ENCODE measurements at regions not wholly inside any gene's neighbourhood (a gene's known extent, or its start where the extent isn't known, plus 50 kb on each side); places are given as distances from the start of the nearest gene placed in this dataset.
"Not testable (repeated sequence)": the region's sequence is repeated elsewhere in the genome, so short reads cannot be mapped to it uniquely, and the experiment has no call there.

DNA sequence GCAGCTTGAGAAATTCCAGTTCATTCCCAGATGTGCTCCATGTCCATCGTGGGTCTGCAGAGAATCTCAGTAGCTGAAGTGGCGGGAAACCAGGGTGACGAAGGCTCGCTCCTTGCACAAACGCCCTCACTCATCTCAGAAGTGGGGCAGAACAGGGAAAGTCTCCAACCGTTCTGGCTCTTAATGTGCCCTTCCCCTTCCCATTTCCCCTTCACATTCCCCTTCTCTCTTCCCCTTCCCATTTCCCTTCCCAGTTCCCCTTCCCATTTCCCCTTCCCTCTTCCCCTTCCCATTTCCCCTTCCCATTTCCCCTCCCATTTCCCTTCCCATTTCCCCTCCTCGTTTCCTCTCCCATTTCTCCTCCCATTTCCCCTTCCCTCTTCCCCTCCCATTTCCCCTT, 108.5 kb downstream of the OLFM1 start:
- TF ChIP-seq EP300, POLR2A (IDR thresholded peaks at IDR 0.05): not testable (repeated sequence)
- TF ChIP-seq, protein P1, sequence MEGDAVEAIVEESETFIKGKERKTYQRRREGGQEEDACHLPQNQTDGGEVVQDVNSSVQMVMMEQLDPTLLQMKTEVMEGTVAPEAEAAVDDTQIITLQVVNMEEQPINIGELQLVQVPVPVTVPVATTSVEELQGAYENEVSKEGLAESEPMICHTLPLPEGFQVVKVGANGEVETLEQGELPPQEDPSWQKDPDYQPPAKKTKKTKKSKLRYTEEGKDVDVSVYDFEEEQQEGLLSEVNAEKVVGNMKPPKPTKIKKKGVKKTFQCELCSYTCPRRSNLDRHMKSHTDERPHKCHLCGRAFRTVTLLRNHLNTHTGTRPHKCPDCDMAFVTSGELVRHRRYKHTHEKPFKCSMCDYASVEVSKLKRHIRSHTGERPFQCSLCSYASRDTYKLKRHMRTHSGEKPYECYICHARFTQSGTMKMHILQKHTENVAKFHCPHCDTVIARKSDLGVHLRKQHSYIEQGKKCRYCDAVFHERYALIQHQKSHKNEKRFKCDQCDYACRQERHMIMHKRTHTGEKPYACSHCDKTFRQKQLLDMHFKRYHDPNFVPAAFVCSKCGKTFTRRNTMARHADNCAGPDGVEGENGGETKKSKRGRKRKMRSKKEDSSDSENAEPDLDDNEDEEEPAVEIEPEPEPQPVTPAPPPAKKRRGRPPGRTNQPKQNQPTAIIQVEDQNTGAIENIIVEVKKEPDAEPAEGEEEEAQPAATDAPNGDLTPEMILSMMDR (IDR thresholded peaks at IDR 0.05): not testable (repeated sequence)
